ENCODE measurements at regions not wholly inside any gene's neighbourhood (a gene's known extent, or its start where the extent isn't known, plus 50 kb on each side); places are given as distances from the start of the nearest gene placed in this dataset.

- TF ChIP-seq CTCF (IDR thresholded peaks at IDR 0.05) (no peak), POLR2A (IDR thresholded peaks at IDR 0.05) (no peak)
Measured at GRCh38 chr14:89660166-89660565, 243.1 kb upstream of the FOXN3 start.
